Fibroblast of skin of abdomen (primary cell): ENCODE measurements at regions not wholly inside any gene's neighbourhood (a gene's known extent, or its start where the extent isn't known, plus 50 kb on each side); places are given as distances from the start of the nearest gene placed in this dataset.
"Not testable (repeated sequence)": the region's sequence is repeated elsewhere in the genome, so short reads cannot be mapped to it uniquely, and the experiment has no call there.

Experiments
- DNase-seq: peaks from one replicate; pipeline ENCODE4 v3.0.0-alpha.2; 2013

GRCh38 chr5:13019729-13020128 is 924.8 kb downstream of the DNAH5 start:
- DNase-seq, result no peak

- DNase-seq, result no peak
Measured at GRCh38 chr5:13003457-13003856, 941.0 kb downstream of the DNAH5 start.

- no peak for DNase-seq
Measured at GRCh38 chr5:12999667-13000066, 944.8 kb downstream of the DNAH5 start.

- DNase-seq, result no peak
Measured at GRCh38 chr5:12985142-12985541, 959.3 kb downstream of the DNAH5 start.

- DNase-seq, result no peak
Measured at GRCh38 chr5:12974856-12975255, 969.6 kb downstream of the DNAH5 start.

GRCh38 chr5:12965804-12966203 is 978.7 kb downstream of the DNAH5 start:
- no peak for DNase-seq

- no peak for DNase-seq
Measured at GRCh38 chr5:12959713-12960112, 984.8 kb downstream of the DNAH5 start.

- DNase-seq, result no peak
Measured at GRCh38 chr5:12952409-12952808, 992.1 kb downstream of the DNAH5 start.

GRCh38 chr5:12951846-12952245 is 992.6 kb downstream of the DNAH5 start:
- no peak for DNase-seq

GRCh38 chr5:12947379-12947778 is 997.1 kb downstream of the DNAH5 start:
- DNase-seq, result no peak

GRCh38 chr5:12945477-12945876 is 999.0 kb downstream of the DNAH5 start:
- DNase-seq, result not testable (repeated sequence)

GRCh38 chr5:12936221-12936620 is 1008.3 kb downstream of the DNAH5 start:
- no peak for DNase-seq

- DNase-seq, result no peak
Measured at GRCh38 chr5:12934722-12935121, 1009.8 kb downstream of the DNAH5 start.

GRCh38 chr5:12920527-12920926 is 1016.3 kb upstream of the CTNND2 start:
- DNase-seq, result no peak

- DNase-seq, result peak; percentile 35
Measured at GRCh38 chr5:12911156-12911555, 1006.9 kb upstream of the CTNND2 start.

- DNase-seq, result peak; percentile 59
Measured at GRCh38 chr5:12910641-12911040, 1006.4 kb upstream of the CTNND2 start.

GRCh38 chr5:12902611-12903010 is 998.4 kb upstream of the CTNND2 start:
- no peak for DNase-seq

- no peak for DNase-seq
Measured at GRCh38 chr5:12901696-12902095, 997.5 kb upstream of the CTNND2 start.

- DNase-seq, result no peak
Measured at GRCh38 chr5:12896086-12896485, 991.8 kb upstream of the CTNND2 start.

- DNase-seq, result no peak
Measured at GRCh38 chr5:12885018-12885417, 980.8 kb upstream of the CTNND2 start.

- no peak for DNase-seq
Measured at GRCh38 chr5:12883395-12883794, 979.1 kb upstream of the CTNND2 start.

GRCh38 chr5:12876541-12877298 is 972.5 kb upstream of the CTNND2 start:
- no peak for DNase-seq

GRCh38 chr5:12870872-12871539 is 966.8 kb upstream of the CTNND2 start:
- DNase-seq, result no peak

- no peak for DNase-seq
Measured at GRCh38 chr5:12865529-12865928, 961.3 kb upstream of the CTNND2 start.
